ENCODE measurements at regions not wholly inside any gene's neighbourhood (a gene's known extent, or its start where the extent isn't known, plus 50 kb on each side); places are given as distances from the start of the nearest gene placed in this dataset.

- no peak for DNase-seq (ENCODE audit: low read depth)
- TF ChIP-seq CTCF (conservative IDR thresholded peaks at IDR 0.05; ENCODE audit: low read depth, low read length): no peak
- no peak overlapping the region for H3K4me3 ChIP-seq (ENCODE audit: low read depth, low read length)
These were observed 150.6 kb downstream of the KCNA5 start for GRCh38 chr12:5194306-5194705.

- no peak for TF ChIP-seq CTCF (conservative IDR thresholded peaks at IDR 0.05; ENCODE audit: low read depth, low read length)
- no peak for DNase-seq (ENCODE audit: low read depth)
- H3K4me3 ChIP-seq (ENCODE audit: low read depth, low read length): no peak overlapping the region
These were observed 151.6 kb downstream of the KCNA5 start for GRCh38 chr12:5195244-5195643.

- no peak overlapping the region for H3K4me3 ChIP-seq (ENCODE audit: low read depth, low read length)
- DNase-seq (ENCODE audit: low read depth): no peak
- TF ChIP-seq CTCF (conservative IDR thresholded peaks at IDR 0.05; ENCODE audit: low read depth, low read length): no peak
These were observed 152.0 kb downstream of the KCNA5 start for GRCh38 chr12:5195691-5196090.

GRCh38 chr12:5197131-5197530 lies 153.5 kb downstream of the KCNA5 start:
- H3K4me3 ChIP-seq (ENCODE audit: low read depth, low read length): no peak overlapping the region
- peak; percentile 6 for DNase-seq (ENCODE audit: low read depth)
- TF ChIP-seq CTCF (conservative IDR thresholded peaks at IDR 0.05; ENCODE audit: low read depth, low read length): no peak

- TF ChIP-seq CTCF (conservative IDR thresholded peaks at IDR 0.05; ENCODE audit: low read depth, low read length): no peak
- no peak overlapping the region for H3K4me3 ChIP-seq (ENCODE audit: low read depth, low read length)
- DNase-seq (ENCODE audit: low read depth): no peak
These were observed 154.0 kb downstream of the KCNA5 start for GRCh38 chr12:5197656-5198055.

- peak; percentile 34 for TF ChIP-seq CTCF (conservative IDR thresholded peaks at IDR 0.05; ENCODE audit: low read depth, low read length)
- no peak overlapping the region for H3K4me3 ChIP-seq (ENCODE audit: low read depth, low read length)
- DNase-seq (ENCODE audit: low read depth): peak; percentile 4
These were observed 156.8 kb downstream of the KCNA5 start for GRCh38 chr12:5200278-5201087.
